ENCODE measurements at regions not wholly inside any gene's neighbourhood (a gene's known extent, or its start where the extent isn't known, plus 50 kb on each side); places are given as distances from the start of the nearest gene placed in this dataset.

DNA sequence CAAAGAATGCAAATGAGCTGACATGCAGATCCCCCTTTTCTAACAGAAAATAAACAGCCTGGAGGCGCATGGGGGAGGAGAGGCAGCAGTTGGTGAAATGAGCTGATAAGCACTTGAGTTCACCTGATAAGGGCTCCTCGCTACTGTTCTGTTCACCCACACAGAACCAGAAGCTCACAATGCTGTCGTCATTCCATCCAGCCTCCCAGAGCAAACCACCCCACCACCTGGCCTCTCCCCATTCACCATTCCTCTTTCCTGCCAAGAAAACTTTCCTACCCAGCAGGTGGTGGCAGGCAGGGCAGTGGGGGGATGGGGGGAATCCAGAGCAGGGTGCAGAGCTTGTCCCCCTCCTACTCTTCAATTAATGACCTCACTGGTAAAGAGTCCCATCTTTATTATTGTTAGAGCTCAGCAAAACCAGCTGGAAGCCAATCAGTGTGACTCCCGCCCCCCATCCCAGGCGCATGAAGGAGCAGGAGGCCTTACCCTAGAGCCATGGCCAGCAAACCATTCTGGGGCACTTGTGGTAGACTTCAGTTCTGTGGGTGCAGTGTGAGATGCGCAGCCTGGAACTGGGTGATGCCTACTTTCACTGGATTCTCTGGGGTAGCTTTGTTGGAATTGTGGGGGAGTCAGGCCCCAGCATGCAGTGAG lies 350.3 kb downstream of the ZIC3 start:
- Mint-ChIP-seq H3K9me3 (peaks cover 2% of the 10 kb centered on the region), H3K36me3 (no peaks in the 10 kb centered on the region), H3K4me1 (peaks cover 30% of the 10 kb centered on the region), H3K27ac (no peak overlapping the region), H3K4me3 (no peak overlapping the region), H3K27me3 (ENCODE audit: insufficient read depth, low read depth) (peaks cover 5% of the 10 kb centered on the region)
- H4K20me1 ChIP-seq (ENCODE audit: low read depth) = no peaks in the 10 kb centered on the region
- H3K4me3 ChIP-seq = no peak overlapping the region
- H3K4me2 ChIP-seq = no peak overlapping the region
- peaks cover 7% of the 10 kb centered on the region for H3K4me1 ChIP-seq
- no peaks in the 10 kb centered on the region for H3F3A ChIP-seq (ENCODE audit: low read depth)
- H3K27me3 ChIP-seq = no peaks in the 10 kb centered on the region
- no peak overlapping the region for H2AFZ ChIP-seq (replicated peaks)
- no peaks in the 10 kb centered on the region for H3K79me2 ChIP-seq (ENCODE audit: low read depth)
- no peak overlapping the region for H3K9ac ChIP-seq
- H3K36me3 ChIP-seq = no peaks in the 10 kb centered on the region
- no peaks in the 10 kb centered on the region for H3K9me3 ChIP-seq (ENCODE audit: low read depth)
- TF ChIP-seq, protein P1, sequence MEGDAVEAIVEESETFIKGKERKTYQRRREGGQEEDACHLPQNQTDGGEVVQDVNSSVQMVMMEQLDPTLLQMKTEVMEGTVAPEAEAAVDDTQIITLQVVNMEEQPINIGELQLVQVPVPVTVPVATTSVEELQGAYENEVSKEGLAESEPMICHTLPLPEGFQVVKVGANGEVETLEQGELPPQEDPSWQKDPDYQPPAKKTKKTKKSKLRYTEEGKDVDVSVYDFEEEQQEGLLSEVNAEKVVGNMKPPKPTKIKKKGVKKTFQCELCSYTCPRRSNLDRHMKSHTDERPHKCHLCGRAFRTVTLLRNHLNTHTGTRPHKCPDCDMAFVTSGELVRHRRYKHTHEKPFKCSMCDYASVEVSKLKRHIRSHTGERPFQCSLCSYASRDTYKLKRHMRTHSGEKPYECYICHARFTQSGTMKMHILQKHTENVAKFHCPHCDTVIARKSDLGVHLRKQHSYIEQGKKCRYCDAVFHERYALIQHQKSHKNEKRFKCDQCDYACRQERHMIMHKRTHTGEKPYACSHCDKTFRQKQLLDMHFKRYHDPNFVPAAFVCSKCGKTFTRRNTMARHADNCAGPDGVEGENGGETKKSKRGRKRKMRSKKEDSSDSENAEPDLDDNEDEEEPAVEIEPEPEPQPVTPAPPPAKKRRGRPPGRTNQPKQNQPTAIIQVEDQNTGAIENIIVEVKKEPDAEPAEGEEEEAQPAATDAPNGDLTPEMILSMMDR (IDR thresholded peaks at IDR 0.05) = no peak
- TF ChIP-seq EZH2phosphoT487 (IDR thresholded peaks at IDR 0.05) = no peak
- TF ChIP-seq EZH2 (IDR thresholded peaks at IDR 0.05) = no peak
- H3K27ac ChIP-seq = no peak overlapping the region
- DNase-seq (ENCODE audit: low spot score) = no peak

DNA sequence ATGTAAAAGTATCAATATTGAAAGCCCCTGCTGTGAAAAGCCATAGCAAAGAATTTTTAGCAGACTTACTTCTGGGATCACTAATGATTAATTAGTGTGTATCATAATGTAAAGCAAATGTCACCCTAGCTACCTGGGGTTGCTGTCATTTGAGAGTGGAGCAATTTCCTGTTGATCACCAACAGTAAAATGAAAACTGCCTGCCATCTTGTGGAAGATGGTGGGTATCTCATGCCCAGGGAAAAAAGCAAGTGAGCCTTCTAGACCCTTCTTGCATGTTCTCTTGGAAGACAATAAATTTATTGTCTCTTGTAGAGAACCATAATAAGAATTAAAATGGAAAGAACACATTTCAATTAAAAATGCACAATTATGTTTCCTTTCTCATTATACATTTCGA lies 360.2 kb downstream of the ZIC3 start:
- no peak overlapping the region for H3K4me3 Mint-ChIP-seq
- Histone ChIP-seq H4K20me1 (ENCODE audit: low read depth) (no peaks in the 10 kb centered on the region), H2AFZ (replicated peaks) (no peak overlapping the region), H3F3A (ENCODE audit: low read depth) (no peaks in the 10 kb centered on the region), H3K4me1 (peaks cover 7% of the 10 kb centered on the region), H3K9me3 (ENCODE audit: low read depth) (no peaks in the 10 kb centered on the region), H3K4me2 (no peak overlapping the region), H3K27ac (no peak overlapping the region), H3K27me3 (no peaks in the 10 kb centered on the region), H3K79me2 (ENCODE audit: low read depth) (no peaks in the 10 kb centered on the region), H3K9ac (no peak overlapping the region), H3K36me3 (no peaks in the 10 kb centered on the region), H3K4me3 (no peak overlapping the region)
- H3K27ac Mint-ChIP-seq = no peak overlapping the region
- H3K4me1 Mint-ChIP-seq = peaks cover 14% of the 10 kb centered on the region
- no peaks in the 10 kb centered on the region for H3K9me3 Mint-ChIP-seq
- TF ChIP-seq, protein P1 (IDR thresholded peaks at IDR 0.05) = peak; percentile 68
- TF ChIP-seq EZH2phosphoT487 (IDR thresholded peaks at IDR 0.05) = no peak
- peak; percentile 47 for DNase-seq (ENCODE audit: low spot score)
- no peaks in the 10 kb centered on the region for H3K36me3 Mint-ChIP-seq
- H3K27me3 Mint-ChIP-seq (ENCODE audit: insufficient read depth, low read depth) = no peaks in the 10 kb centered on the region

- TF ChIP-seq, protein P1 (IDR thresholded peaks at IDR 0.05) = no peak
- no peak for TF ChIP-seq EZH2phosphoT487 (IDR thresholded peaks at IDR 0.05)
- TF ChIP-seq EZH2 (IDR thresholded peaks at IDR 0.05) = no peak
- Mint-ChIP-seq H3K9me3 (peaks cover 15% of the 10 kb centered on the region), H3K4me1 (peaks cover 11% of the 10 kb centered on the region), H3K27me3 (ENCODE audit: insufficient read depth, low read depth) (no peaks in the 10 kb centered on the region), H3K36me3 (peaks cover 3% of the 10 kb centered on the region), H3K27ac (no peak overlapping the region), H3K4me3 (no peak overlapping the region)
- no peak overlapping the region for H2AFZ ChIP-seq (replicated peaks)
- H3K9me3 ChIP-seq (ENCODE audit: low read depth) = peaks cover 10% of the 10 kb centered on the region
- H3K4me2 ChIP-seq = no peak overlapping the region
- H3K27me3 ChIP-seq = no peaks in the 10 kb centered on the region
- no peaks in the 10 kb centered on the region for H3F3A ChIP-seq (ENCODE audit: low read depth)
- H3K27ac ChIP-seq = no peak overlapping the region
- DNase-seq (ENCODE audit: low spot score) = no peak
- H3K36me3 ChIP-seq = no peaks in the 10 kb centered on the region
- H3K4me3 ChIP-seq = no peak overlapping the region
- H3K79me2 ChIP-seq (ENCODE audit: low read depth) = no peaks in the 10 kb centered on the region
- H3K4me1 ChIP-seq = peaks cover 7% of the 10 kb centered on the region
- no peaks in the 10 kb centered on the region for H4K20me1 ChIP-seq (ENCODE audit: low read depth)
- H3K9ac ChIP-seq = no peak overlapping the region
Observed at GRCh38 chrX:137929951-137930350, 364.0 kb downstream of the ZIC3 start.

Data from neural progenitor cell (in vitro differentiated cells).